Omental fat pad (tissue), 3 donors: ENCODE measurements at regions not wholly inside any gene's neighbourhood (a gene's known extent, or its start where the extent isn't known, plus 50 kb on each side); places are given as distances from the start of the nearest gene placed in this dataset.
"Not testable (repeated sequence)": the region's sequence is repeated elsewhere in the genome, so short reads cannot be mapped to it uniquely, and the experiment has no call there.

Experiments
- ATAC-seq: fragments of 150-250 bp; one replicate; pipeline ENCODE4 v1.9.1; 2016; ENCODE audit warnings: mild to moderate bottlenecking, moderate library complexity; ENCODE audit not compliant: low FRiP score
- DNase-seq: peaks from one replicate; pipeline ENCODE4 v3.0.0-alpha.2; 2019; ENCODE audit warnings: low spot score
- TF ChIP-seq, protein P1 (sequence below), 3 donors: fragments of 450-650 bp; IDR thresholded peaks; one replicate each; pipeline ENCODE4 v1.5.1; 2016 to 2017; ENCODE audit warnings: antibody characterized with exemption in 3 of 3, mild to moderate bottlenecking in 3 of 3, moderate library complexity in 2 of 3

DNA sequence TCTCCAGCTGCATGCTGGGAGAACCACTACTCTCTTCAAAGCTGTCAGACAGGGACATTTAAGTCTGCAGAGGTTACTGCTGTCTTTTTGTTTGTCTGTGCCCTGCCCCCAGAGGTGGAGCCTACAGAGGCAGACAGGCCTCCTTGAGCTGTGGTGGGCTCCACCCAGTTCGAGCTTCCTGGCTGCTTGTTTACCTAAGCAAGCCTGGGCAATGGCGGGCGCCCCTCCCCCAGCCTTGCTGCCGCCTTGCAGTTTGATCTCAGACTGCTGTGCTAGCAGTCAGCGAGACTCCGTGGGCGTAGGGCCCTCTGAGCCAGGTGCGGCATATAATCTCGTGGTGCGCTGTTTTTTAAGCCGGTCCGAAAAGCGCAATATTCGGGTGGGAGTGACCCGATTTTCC lies 215.0 kb downstream of the STIM2 start:
- not testable (repeated sequence) for ATAC-seq, DNase-seq

DNA sequence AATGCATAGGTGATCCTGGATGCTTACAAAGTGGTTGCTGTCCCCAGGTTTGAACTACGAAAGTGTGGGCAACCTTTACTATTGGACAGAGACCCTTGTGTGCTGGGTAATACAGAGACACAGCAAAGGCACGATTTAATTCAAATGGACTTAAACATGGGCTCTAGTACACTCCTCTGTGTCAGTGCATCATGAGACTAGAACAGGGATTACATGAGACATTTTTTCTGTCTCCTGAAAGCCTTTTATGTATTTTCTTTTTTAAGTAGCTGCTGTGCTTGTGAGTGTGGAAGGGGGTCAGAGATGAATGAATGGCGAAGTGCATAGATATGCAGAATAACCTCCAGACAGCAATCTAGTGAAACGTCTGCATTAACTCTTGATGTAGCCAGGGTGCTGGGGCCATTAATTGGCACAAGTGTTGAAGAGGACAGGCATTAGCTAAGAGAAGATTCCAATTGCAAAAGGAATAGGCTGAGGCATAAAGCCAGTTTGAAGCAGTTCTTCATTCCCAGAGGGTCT lies 218.4 kb downstream of the STIM2 start:
- TF ChIP-seq, protein P1, sequence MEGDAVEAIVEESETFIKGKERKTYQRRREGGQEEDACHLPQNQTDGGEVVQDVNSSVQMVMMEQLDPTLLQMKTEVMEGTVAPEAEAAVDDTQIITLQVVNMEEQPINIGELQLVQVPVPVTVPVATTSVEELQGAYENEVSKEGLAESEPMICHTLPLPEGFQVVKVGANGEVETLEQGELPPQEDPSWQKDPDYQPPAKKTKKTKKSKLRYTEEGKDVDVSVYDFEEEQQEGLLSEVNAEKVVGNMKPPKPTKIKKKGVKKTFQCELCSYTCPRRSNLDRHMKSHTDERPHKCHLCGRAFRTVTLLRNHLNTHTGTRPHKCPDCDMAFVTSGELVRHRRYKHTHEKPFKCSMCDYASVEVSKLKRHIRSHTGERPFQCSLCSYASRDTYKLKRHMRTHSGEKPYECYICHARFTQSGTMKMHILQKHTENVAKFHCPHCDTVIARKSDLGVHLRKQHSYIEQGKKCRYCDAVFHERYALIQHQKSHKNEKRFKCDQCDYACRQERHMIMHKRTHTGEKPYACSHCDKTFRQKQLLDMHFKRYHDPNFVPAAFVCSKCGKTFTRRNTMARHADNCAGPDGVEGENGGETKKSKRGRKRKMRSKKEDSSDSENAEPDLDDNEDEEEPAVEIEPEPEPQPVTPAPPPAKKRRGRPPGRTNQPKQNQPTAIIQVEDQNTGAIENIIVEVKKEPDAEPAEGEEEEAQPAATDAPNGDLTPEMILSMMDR (IDR thresholded peaks at IDR 0.05), result no peak
- DNase-seq (no peak), ATAC-seq (no peak)

DNA sequence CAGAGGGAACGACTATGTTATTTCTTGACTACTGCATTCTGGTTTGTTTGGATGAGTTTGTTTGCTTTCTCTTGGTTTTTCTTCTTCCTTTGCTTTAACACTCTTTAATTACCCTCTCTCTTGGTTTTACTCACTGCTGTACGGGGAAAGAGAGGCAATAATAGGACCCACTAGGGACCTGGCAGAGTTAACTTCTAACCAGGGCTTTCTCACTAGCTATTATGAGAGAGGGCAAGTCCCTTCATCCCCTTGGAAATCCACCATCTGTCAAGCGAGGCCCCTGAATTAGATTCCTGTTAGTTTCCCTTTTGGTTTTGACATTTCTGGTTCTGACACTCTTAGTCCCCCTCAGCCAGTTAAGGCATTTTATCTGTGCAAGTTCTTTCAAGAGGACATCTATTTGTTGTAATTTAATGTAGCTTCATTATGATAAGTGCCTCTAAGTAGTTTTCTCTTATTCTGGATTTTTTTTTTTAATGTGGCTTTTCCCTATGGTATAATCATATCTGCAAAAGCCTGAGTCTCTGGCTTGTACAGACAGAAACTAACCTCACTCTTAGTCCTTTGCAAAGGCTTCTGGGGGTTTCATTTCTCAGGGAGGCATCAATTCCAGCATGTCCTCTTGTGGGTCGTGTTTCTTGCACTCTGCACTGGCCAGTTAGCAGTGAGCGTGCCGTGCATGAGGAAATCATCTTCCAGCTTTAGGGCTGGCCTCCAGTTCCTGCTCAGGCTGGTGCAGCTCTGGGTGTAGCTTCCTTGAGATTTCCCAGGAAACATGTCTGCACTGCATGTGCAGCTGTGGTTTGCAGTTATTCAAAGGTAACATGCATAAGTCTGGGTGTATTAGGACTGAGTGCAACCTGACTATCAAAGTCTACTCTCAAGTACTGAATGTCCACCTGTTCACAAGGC lies 221.3 kb downstream of the STIM2 start:
- no peak for ATAC-seq

DNA sequence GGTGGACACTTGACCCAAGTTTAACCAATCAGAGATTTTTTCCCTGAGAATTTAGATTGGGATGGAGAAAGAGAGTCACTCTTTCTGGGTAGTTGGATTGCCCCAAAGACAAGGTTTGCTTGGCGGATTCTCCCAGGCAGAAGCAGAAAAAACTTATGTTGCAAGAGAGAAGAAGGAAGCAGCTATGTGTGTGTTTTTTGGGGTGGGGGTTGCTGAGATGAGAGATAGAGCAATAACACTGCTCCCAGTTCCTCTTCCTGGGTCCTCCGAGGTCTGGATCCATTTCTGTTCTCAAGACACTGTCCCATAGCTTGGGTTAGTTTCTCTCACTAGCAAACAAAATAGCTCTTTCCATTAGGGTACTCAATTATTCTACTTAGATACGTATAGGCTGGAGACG lies 222.1 kb downstream of the STIM2 start:
- DNase-seq (no peak), ATAC-seq (no peak)
- TF ChIP-seq, protein P1 (IDR thresholded peaks at IDR 0.05), result no peak

More for the DNA sequence above, 221.3 kb downstream of the STIM2 start:
- TF ChIP-seq, protein P1 (IDR thresholded peaks at IDR 0.05), result no peak
- no peak for DNase-seq

DNA sequence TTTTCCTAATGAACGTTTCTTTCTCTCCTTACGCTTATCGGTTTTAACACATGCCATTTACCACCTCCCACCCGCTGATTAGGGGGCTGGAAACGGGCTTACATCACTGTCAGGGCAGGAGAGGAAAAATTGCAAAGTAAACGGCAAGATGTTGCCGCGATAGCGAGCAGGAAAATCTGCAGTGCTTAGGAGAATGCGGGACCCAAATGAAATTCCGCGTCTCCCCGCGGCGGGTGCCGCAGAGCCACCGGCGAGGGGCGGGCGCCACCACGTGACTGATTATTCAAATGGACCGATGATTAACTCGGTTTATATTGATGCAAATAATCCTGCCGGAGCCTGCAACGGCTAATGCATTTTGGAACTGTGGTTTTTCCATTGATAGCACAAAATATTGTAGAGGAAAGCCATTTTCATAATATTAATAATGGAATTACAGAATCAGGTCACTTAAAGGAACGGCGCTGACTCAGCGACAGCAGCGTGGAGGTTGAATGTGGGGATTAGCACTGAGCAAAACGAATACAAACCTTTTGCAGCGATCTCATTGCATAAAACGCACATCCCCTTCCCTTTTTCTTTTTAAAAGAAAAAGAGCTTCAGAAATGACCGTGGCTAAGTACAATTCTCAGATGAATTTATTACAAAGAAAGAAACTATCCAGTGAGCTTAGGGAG lies 224.2 kb downstream of the STIM2 start:
- no peak for ATAC-seq
- peak; percentile 28 for DNase-seq
- TF ChIP-seq, protein P1 (IDR thresholded peaks at IDR 0.05), result no peak

DNA sequence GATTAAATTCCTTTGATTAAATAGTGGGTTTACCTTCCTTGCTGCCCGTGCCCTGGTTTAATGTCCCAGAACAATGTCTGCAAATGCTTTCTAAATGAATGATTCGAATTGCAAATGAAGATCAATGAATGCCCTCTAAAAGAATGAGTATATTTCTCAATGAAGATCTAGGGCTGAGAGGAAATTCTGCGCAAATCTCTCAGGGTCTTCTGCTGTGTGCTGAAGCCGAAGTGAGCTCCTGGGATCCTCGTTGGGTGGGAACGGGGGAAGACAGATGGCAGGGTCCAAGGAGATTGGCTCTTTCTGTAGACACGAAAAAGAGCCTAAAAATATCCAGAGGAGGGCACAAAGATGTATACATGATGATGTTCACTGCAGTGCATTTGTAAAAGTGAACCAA lies 224.8 kb downstream of the STIM2 start:
- TF ChIP-seq, protein P1 (IDR thresholded peaks at IDR 0.05), result no peak
- DNase-seq (no peak), ATAC-seq (no peak)

DNA sequence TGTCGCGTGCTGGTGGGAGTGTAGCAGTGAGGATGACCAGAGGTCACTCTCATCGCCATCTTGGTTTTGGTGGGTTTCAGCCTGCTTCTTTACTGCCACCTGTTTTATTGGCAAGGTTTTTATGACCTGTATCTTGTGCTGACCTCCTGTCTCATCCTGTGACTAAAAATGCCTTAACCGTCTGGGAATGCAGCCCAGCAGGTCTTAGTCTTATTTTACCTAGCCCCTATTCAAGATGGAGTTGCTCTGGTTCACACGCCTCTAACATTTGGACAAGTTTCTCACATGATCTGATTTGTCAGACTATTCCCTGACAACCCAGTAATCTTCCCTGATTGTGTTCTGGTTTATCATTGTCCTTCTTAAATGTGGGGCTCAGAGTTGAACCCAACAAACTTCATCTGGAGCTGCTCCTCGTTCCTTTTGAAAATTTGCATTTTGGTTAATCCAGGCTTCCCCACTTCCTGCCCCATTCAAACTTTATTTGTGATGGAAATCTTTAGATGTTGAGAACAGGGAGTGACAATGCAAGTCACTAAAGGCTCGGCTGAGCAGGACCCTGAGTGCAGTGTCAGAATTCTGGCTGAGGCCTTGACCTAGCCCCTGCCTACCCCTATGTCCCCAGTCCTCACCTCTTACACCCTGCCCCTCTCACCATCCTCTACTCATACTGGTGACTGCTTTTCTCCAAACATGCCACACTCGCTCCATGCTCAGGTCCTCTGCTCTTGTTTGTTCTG lies 226.8 kb downstream of the STIM2 start:
- TF ChIP-seq, protein P1 (IDR thresholded peaks at IDR 0.05), result no peak
- ATAC-seq, result no peak

More for the DNA sequence above, 226.8 kb downstream of the STIM2 start:
- no peak for DNase-seq
